ENCODE measurements at regions not wholly inside any gene's neighbourhood (a gene's known extent, or its start where the extent isn't known, plus 50 kb on each side); places are given as distances from the start of the nearest gene placed in this dataset.

- no peak for DNase-seq
- H3K27ac ChIP-seq: no peak overlapping the region
- TF ChIP-seq, protein P1, sequence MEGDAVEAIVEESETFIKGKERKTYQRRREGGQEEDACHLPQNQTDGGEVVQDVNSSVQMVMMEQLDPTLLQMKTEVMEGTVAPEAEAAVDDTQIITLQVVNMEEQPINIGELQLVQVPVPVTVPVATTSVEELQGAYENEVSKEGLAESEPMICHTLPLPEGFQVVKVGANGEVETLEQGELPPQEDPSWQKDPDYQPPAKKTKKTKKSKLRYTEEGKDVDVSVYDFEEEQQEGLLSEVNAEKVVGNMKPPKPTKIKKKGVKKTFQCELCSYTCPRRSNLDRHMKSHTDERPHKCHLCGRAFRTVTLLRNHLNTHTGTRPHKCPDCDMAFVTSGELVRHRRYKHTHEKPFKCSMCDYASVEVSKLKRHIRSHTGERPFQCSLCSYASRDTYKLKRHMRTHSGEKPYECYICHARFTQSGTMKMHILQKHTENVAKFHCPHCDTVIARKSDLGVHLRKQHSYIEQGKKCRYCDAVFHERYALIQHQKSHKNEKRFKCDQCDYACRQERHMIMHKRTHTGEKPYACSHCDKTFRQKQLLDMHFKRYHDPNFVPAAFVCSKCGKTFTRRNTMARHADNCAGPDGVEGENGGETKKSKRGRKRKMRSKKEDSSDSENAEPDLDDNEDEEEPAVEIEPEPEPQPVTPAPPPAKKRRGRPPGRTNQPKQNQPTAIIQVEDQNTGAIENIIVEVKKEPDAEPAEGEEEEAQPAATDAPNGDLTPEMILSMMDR (IDR thresholded peaks at IDR 0.05): no peak
- TF ChIP-seq POLR2A (IDR thresholded peaks at IDR 0.05): no peak
- H3K36me3 ChIP-seq: no peaks in the 10 kb centered on the region
- intact Hi-C loops (cut with DNase I): no loop called here
- 43 to 45% methylated on average over 5 of the region's 5 CpGs for WGBS, 2 donors
- H3K27me3 ChIP-seq: no peaks in the 10 kb centered on the region
- no peaks in the 10 kb centered on the region for H3K4me1 ChIP-seq
- H3K4me3 ChIP-seq (replicated peaks in 1 of 3): no peak overlapping the region
- H3K9me3 ChIP-seq: no peaks in the 10 kb centered on the region
Observed at GRCh38 chr12:118880720-118881493, 100.4 kb upstream of the SRRM4 start.

- Histone ChIP-seq H3K4me3 (replicated peaks in 1 of 3) (no peak overlapping the region), H3K9me3 (no peaks in the 10 kb centered on the region), H3K27ac (no peak overlapping the region), H3K36me3 (no peaks in the 10 kb centered on the region), H3K4me1 (no peaks in the 10 kb centered on the region), H3K27me3 (no peaks in the 10 kb centered on the region)
- TF ChIP-seq, protein P1 (IDR thresholded peaks at IDR 0.05): no peak
- TF ChIP-seq POLR2A (IDR thresholded peaks at IDR 0.05): no peak
- intact Hi-C loops (cut with DNase I): no loop called here
- WGBS, 2 donors: 60 to 68% methylated on average over 1 of the region's 1 CpG
- no peak for DNase-seq
Observed at GRCh38 chr12:118884226-118884625, 97.1 kb upstream of the SRRM4 start.

DNA sequence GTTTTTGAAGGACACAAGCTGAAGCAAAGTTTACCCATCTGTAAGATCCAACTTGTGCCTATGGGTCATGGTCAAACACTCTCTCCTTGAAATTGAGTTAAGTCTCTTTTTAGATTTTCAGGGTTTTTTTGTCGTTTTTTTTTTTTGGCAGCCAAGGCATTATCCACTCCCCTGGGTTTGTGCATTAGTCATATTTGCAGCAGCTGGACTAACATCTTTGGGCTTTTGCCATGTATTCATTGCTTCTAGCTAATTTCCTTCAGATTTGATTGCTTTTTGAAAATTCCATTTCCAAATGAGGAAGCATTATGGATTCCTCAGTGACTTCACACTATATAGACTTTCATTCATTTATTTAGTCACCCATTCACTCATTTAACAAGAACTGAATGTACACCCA lies 80.3 kb upstream of the SRRM4 start:
- H3K9me3 ChIP-seq: no peaks in the 10 kb centered on the region
- TF ChIP-seq, protein P1 (IDR thresholded peaks at IDR 0.05): no peak
- no peak for TF ChIP-seq POLR2A (IDR thresholded peaks at IDR 0.05)
- no peak overlapping the region for H3K27ac ChIP-seq
- no peak overlapping the region for H3K4me3 ChIP-seq (replicated peaks in 1 of 3)
- H3K27me3 ChIP-seq: no peaks in the 10 kb centered on the region
- H3K4me1 ChIP-seq: no peaks in the 10 kb centered on the region
- intact Hi-C loops (cut with DNase I): no loop called here
- 42 to 55% methylated on average over 1 of the region's 1 CpG for WGBS, 2 donors
- DNase-seq: no peak
- no peaks in the 10 kb centered on the region for H3K36me3 ChIP-seq

GRCh38 chr12:118908811-118909210 lies 72.5 kb upstream of the SRRM4 start:
- Histone ChIP-seq H3K36me3 (no peaks in the 10 kb centered on the region), H3K27me3 (no peaks in the 10 kb centered on the region), H3K4me3 (replicated peaks in 1 of 3) (no peak overlapping the region), H3K27ac (no peak overlapping the region), H3K9me3 (no peaks in the 10 kb centered on the region), H3K4me1 (no peaks in the 10 kb centered on the region)
- WGBS, 2 donors: 68 to 71% methylated on average over 8 of the region's 8 CpGs
- TF ChIP-seq, protein P1 (IDR thresholded peaks at IDR 0.05): no peak
- no peak for TF ChIP-seq POLR2A (IDR thresholded peaks at IDR 0.05)
- DNase-seq: no peak
- intact Hi-C loops (cut with DNase I): no loop called here

GRCh38 chr12:118912697-118913270 lies 68.6 kb upstream of the SRRM4 start:
- Histone ChIP-seq H3K9me3 (no peaks in the 10 kb centered on the region), H3K27me3 (no peaks in the 10 kb centered on the region), H3K36me3 (no peaks in the 10 kb centered on the region), H3K4me3 (replicated peaks in 1 of 3) (no peak overlapping the region), H3K27ac (no peak overlapping the region), H3K4me1 (no peaks in the 10 kb centered on the region)
- 71 to 79% methylated on average over 9 of the region's 9 CpGs for WGBS, 2 donors
- intact Hi-C loops (cut with DNase I): no loop called here
- no peak for DNase-seq
- TF ChIP-seq, protein P1 (IDR thresholded peaks at IDR 0.05): no peak
- no peak for TF ChIP-seq POLR2A (IDR thresholded peaks at IDR 0.05)

Data from thyroid gland (tissue), 4 donors.